ENCODE measurements at regions not wholly inside any gene's neighbourhood (a gene's known extent, or its start where the extent isn't known, plus 50 kb on each side); places are given as distances from the start of the nearest gene placed in this dataset.

DNA sequence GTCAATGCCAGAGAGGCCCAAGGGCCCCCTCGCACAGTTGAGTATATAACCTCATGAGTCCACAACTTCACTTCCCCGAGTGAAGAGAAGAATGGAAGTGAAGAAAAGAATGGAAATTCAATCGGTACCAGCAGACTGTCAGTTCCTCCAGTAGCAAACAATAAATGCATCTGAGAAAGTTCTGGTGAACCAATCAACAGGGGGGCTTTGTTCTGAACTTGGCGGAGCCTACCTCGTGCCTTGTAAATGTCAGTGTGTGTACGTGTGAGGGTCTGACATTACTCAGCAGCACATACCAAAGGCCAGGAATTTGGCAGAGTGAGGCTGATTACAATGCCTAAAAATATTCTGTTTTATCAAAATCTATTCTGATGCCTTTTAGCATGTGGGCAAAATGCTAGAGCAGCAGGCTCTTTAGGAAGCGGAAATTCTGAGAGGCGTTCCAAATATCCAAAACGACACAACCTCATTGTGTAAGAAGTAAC is 238.5 kb downstream of the LTN1 start:
- Mint-ChIP-seq H3K27ac (no peak overlapping the region), H3K4me3 (no peak overlapping the region), H3K27me3 (no peaks in the 10 kb centered on the region), H3K4me1 (no peaks in the 10 kb centered on the region), H3K36me3 (ENCODE audit: low read depth) (no peaks in the 10 kb centered on the region), H3K9me3 (no peaks in the 10 kb centered on the region)
- intact Hi-C loops (cut with micrococcal nuclease) = no loop called here
- ChIA-PET CTCF (interaction anchor here (2.9 kb wide), 1 partner anchor 9 kb away, joined by 16 read pairs; no protein-coding TSS in a partner anchor), POLR2A (no interaction called here)
- no peak for DNase-seq
- no peak for ATAC-seq (ENCODE audit: low read depth)
- TF ChIP-seq, protein P1, sequence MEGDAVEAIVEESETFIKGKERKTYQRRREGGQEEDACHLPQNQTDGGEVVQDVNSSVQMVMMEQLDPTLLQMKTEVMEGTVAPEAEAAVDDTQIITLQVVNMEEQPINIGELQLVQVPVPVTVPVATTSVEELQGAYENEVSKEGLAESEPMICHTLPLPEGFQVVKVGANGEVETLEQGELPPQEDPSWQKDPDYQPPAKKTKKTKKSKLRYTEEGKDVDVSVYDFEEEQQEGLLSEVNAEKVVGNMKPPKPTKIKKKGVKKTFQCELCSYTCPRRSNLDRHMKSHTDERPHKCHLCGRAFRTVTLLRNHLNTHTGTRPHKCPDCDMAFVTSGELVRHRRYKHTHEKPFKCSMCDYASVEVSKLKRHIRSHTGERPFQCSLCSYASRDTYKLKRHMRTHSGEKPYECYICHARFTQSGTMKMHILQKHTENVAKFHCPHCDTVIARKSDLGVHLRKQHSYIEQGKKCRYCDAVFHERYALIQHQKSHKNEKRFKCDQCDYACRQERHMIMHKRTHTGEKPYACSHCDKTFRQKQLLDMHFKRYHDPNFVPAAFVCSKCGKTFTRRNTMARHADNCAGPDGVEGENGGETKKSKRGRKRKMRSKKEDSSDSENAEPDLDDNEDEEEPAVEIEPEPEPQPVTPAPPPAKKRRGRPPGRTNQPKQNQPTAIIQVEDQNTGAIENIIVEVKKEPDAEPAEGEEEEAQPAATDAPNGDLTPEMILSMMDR (IDR thresholded peaks at IDR 0.05) = no peak

DNA sequence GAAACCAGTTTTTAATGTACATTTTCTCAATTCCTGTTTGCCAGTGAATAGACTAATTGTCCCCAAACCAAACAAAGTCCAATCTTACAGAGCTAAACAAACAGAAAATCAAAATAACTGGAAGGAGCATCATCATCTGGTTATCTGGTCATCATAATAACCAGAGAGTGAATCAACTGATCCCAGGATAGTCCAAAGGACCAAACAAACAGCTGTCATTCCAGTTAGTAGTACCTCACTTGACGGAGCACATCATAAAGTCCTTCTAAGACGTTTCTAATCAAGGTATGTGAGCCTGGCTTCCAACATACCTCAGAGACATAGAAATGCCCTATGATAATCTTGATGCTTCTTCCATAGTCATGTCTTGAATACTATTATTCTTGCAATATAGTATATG is 240.5 kb downstream of the LTN1 start:
- no peak for ATAC-seq (ENCODE audit: low read depth)
- no peaks in the 10 kb centered on the region for H3K36me3 Mint-ChIP-seq (ENCODE audit: low read depth)
- ChIA-PET POLR2A (no interaction called here), CTCF (no interaction called here)
- H3K4me1 Mint-ChIP-seq = no peaks in the 10 kb centered on the region
- DNase-seq = no peak
- TF ChIP-seq, protein P1 (IDR thresholded peaks at IDR 0.05) = no peak
- intact Hi-C loops (cut with micrococcal nuclease) = no loop called here
- H3K4me3 Mint-ChIP-seq = no peak overlapping the region
- no peaks in the 10 kb centered on the region for H3K9me3 Mint-ChIP-seq
- H3K27ac Mint-ChIP-seq = no peak overlapping the region
- H3K27me3 Mint-ChIP-seq = no peaks in the 10 kb centered on the region

DNA sequence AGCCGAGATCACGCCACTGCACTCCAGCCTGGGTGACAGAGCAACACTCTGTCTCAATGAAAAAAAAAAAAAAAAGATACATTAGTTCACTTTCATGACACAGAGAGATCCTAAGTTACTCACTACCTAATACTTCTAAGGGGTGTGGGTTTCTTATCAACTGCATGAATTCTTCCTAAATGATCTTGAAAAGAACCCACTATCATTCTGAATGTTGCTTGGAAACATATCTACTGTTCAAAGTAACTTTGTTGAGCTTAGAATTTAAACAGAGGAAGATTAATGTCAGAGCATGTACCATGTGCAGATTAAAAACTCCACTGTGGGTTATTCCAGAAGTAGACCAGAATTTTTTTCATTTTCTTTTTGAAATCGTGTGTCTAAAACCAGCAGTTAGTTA is 241.5 kb downstream of the LTN1 start:
- Mint-ChIP-seq H3K27me3 (no peaks in the 10 kb centered on the region), H3K4me3 (no peak overlapping the region), H3K9me3 (no peaks in the 10 kb centered on the region), H3K27ac (no peak overlapping the region), H3K4me1 (no peaks in the 10 kb centered on the region), H3K36me3 (ENCODE audit: low read depth) (no peaks in the 10 kb centered on the region)
- CTCF ChIA-PET = no interaction called here
- TF ChIP-seq, protein P1 (IDR thresholded peaks at IDR 0.05) = no peak
- ATAC-seq (ENCODE audit: low read depth) = no peak
- POLR2A ChIA-PET = no interaction called here
- intact Hi-C loops (cut with micrococcal nuclease) = no loop called here
- DNase-seq = no peak

DNA sequence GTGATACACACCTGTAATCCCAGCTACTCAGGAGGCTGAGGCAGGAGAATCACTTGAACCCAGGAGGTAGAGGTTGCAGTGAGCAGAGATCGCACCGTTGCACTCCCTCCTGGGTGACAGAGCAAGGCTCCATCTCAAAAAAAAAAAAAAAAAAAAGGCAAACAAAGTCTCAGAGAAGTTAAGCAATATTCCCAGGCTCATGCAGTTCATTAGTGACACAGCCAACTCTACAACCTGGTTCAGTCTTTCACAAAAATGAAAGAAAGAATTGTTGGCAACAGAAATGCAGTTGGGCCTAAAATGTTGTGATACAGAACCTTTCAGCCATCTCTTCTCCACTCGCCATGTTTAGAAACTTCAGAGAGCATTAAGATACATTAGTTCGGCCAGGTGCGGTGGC is 242.1 kb downstream of the LTN1 start:
- no peak overlapping the region for H3K4me3 Mint-ChIP-seq
- CTCF ChIA-PET = no interaction called here
- intact Hi-C loops (cut with micrococcal nuclease) = no loop called here
- DNase-seq (no peak), ATAC-seq (ENCODE audit: low read depth) (no peak)
- no peaks in the 10 kb centered on the region for H3K4me1 Mint-ChIP-seq
- no peaks in the 10 kb centered on the region for H3K36me3 Mint-ChIP-seq (ENCODE audit: low read depth)
- no peak overlapping the region for H3K27ac Mint-ChIP-seq
- no peaks in the 10 kb centered on the region for H3K9me3 Mint-ChIP-seq
- no peaks in the 10 kb centered on the region for H3K27me3 Mint-ChIP-seq
- POLR2A ChIA-PET = no interaction called here
- TF ChIP-seq, protein P1 (IDR thresholded peaks at IDR 0.05) = no peak

DNA sequence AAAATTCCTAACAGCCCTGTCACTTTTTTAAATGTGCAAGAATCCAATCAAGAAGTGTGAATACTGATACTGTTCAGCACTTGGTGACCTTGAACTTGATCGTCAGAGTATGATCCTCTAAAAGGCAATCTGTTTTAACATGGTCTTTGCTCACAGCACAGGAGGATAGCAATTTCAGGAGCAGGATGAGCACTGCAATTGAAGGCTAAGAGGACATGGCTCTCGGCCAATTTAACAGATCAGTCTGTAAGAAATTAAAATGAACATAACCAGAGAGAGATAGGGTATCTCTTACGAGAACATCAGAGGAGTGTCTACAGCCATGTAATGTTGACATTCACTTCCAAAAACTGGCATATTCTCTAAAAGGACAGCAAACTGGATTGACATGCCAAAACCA is 243.1 kb downstream of the LTN1 start:
- H3K27me3 Mint-ChIP-seq = no peaks in the 10 kb centered on the region
- ATAC-seq (ENCODE audit: low read depth) = no peak

More for the DNA sequence above, 243.1 kb downstream of the LTN1 start:
- Mint-ChIP-seq H3K27ac (no peak overlapping the region), H3K4me1 (no peaks in the 10 kb centered on the region), H3K36me3 (ENCODE audit: low read depth) (no peaks in the 10 kb centered on the region), H3K9me3 (no peaks in the 10 kb centered on the region), H3K4me3 (no peak overlapping the region)
- TF ChIP-seq, protein P1 (IDR thresholded peaks at IDR 0.05) = no peak
- intact Hi-C loops (cut with micrococcal nuclease) = loop anchor here (5.0 to 10.0 kb wide), 3 partner anchors 415 to 1047 kb away; no protein-coding TSS in a partner anchor
- CTCF ChIA-PET = no interaction called here
- DNase-seq = no peak
- POLR2A ChIA-PET = no interaction called here

All from activated B cell treated with CpG ODN at 0.5 μM for 24 hours (primary cell).